Natural killer cell treated with Interleukin-12 subunit alpha and Interleukin-12 subunit beta and Interleukin-15 and Interleukin-18, amount 100 ng/mL, for 72 hours (primary cell): ENCODE measurements at regions not wholly inside any gene's neighbourhood (a gene's known extent, or its start where the extent isn't known, plus 50 kb on each side); places are given as distances from the start of the nearest gene placed in this dataset.

Experiments used
- ATAC-seq, 2 donors: fragments of 150-1000 bp; cut with Tn5 transposase in 1 of 2; sonication (Bioruptor Pico), chemical (Tn5 transposase) in 1 of 2; 2 replicates each; pipeline ENCODE4 v1.10.0; 2021
- DNase-seq: peaks from one replicate; pipeline ENCODE4 v3.0.0; 2022; ENCODE audit warnings: low spot score
- H3K27ac Mint-ChIP-seq, 2 donors: 1 replicate in 1 of 2; 2 replicates in 1 of 2; pipeline ENCODE4 v1.8.0; 2022; ENCODE audit warnings: mixed read lengths in 2 of 2, mild to moderate bottlenecking in 1 of 2, moderate library complexity in 1 of 2
- H3K27me3 Mint-ChIP-seq, 2 donors: 1 replicate in 1 of 2; 2 replicates in 1 of 2; pipeline ENCODE4 v1.8.0; 2022; ENCODE audit warnings: mixed read lengths in 2 of 2
- H3K36me3 Mint-ChIP-seq: one replicate; pipeline ENCODE4 v1.8.0; 2022; ENCODE audit warnings: mixed read lengths
- H3K4me1 Mint-ChIP-seq, 2 donors: 1 replicate in 1 of 2; 2 replicates in 1 of 2; pipeline ENCODE4 v1.8.0; 2022; ENCODE audit warnings: low read depth in 2 of 2, mixed read lengths in 2 of 2, mild to moderate bottlenecking in 1 of 2
- H3K4me3 Mint-ChIP-seq: one replicate; pipeline ENCODE4 v1.8.0; 2022; ENCODE audit warnings: mixed read lengths
- H3K9me3 Mint-ChIP-seq: 2 replicates; pipeline ENCODE4 v1.8.0; 2022; ENCODE audit warnings: mixed read lengths

GRCh38 chr3:127137113-127137512 lies 55.8 kb upstream of the PRR23E start:
- Mint-ChIP-seq H3K4me3 (no peak overlapping the region), H3K27me3 (peaks cover 29 to 30% of the 10 kb centered on the region in 2 donors)
- no peak for DNase-seq

DNA sequence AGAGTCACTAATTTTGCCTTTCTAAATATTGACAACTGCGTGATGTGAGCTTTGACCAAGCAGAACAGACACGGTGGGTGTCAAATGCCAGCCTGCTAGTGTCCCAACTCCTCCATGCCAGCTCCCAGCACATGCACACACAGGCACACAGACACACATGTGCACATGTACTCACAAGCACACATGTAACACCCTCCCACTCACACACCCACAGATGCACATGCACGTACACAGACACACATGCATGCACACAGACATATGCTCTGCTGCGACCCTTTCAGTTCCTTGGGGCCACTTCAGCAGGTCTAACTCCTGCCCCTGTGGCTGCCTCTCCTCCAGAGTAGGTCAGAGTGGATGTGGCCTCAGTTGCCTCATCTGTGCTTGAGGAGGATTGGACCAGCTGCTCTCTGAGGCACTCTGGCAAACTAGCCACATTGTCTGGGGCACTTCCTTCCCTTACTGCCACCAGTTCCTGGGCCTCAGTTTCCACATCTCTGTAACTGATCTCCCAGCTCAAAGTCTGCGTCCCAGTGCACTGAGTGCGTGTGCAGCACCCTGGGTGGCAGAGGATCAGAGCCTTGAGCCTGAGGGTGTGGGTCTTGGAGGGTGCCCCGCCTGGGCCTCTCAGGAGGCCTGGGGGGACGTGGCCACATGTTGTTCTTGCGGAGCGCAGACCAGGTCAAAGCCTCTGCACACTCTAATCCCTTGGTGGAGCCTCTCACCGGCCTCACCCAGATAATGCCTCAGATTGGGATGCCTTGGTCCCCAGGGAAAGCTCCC lies 55.0 kb upstream of the PRR23E start:
- Mint-ChIP-seq H3K4me3 (no peak overlapping the region), H3K9me3 (no peaks in the 10 kb centered on the region), H3K4me1 (no peaks in the 10 kb centered on the region), H3K27me3 (peaks cover 28 to 29% of the 10 kb centered on the region in 2 donors), H3K36me3 (no peaks in the 10 kb centered on the region), H3K27ac (no peak overlapping the region)
- ATAC-seq (no peak), DNase-seq (no peak)

More at GRCh38 chr3:127137113-127137512, 55.8 kb upstream of the PRR23E start:
- no peak for ATAC-seq
- Mint-ChIP-seq H3K27ac (no peak overlapping the region), H3K36me3 (no peaks in the 10 kb centered on the region), H3K9me3 (no peaks in the 10 kb centered on the region), H3K4me1 (no peaks in the 10 kb centered on the region)

- Mint-ChIP-seq H3K27me3 (peaks cover 11 to 12% of the 10 kb centered on the region in 2 donors), H3K36me3 (no peaks in the 10 kb centered on the region), H3K9me3 (no peaks in the 10 kb centered on the region), H3K4me1 (no peaks in the 10 kb centered on the region), H3K4me3 (no peak overlapping the region), H3K27ac (no peak overlapping the region)
- no peak for DNase-seq
- no peak for ATAC-seq
These were observed 53.1 kb upstream of the PRR23E start for GRCh38 chr3:127139601-127140500.

GRCh38 chr3:127140501-127141460 lies 52.1 kb upstream of the PRR23E start:
- DNase-seq (no peak), ATAC-seq (peak in 1 of 2 donors; percentile 2)
- no peak overlapping the region for H3K27ac Mint-ChIP-seq
- H3K4me1 Mint-ChIP-seq = no peaks in the 10 kb centered on the region
- H3K4me3 Mint-ChIP-seq = no peak overlapping the region
- H3K36me3 Mint-ChIP-seq = no peaks in the 10 kb centered on the region
- peaks cover 8 to 9% of the 10 kb centered on the region in 2 donors for H3K27me3 Mint-ChIP-seq
- no peaks in the 10 kb centered on the region for H3K9me3 Mint-ChIP-seq

GRCh38 chr3:127141921-127142730 lies 50.8 kb upstream of the PRR23E start:
- no peaks in the 10 kb centered on the region for H3K36me3 Mint-ChIP-seq
- no peaks in the 10 kb centered on the region for H3K9me3 Mint-ChIP-seq
- ATAC-seq (no peak), DNase-seq (no peak)
- no peak overlapping the region for H3K4me3 Mint-ChIP-seq
- peaks cover 7 to 8% of the 10 kb centered on the region in 2 donors for H3K27me3 Mint-ChIP-seq
- H3K27ac Mint-ChIP-seq = no peak overlapping the region
- no peaks in the 10 kb centered on the region for H3K4me1 Mint-ChIP-seq
